OCI-LY3 (cell line): ENCODE measurements at regions not wholly inside any gene's neighbourhood (a gene's known extent, or its start where the extent isn't known, plus 50 kb on each side); places are given as distances from the start of the nearest gene placed in this dataset.

Experiments used
- EZH2phosphoT487 ChIP-seq: fragments of 200-600 bp; shearing (Covaris generic); IDR thresholded peaks from 2 replicates; pipeline ENCODE4 v1.6.1; 2018; ENCODE audit warnings: antibody characterized with exemption, mixed run types, low read depth
- TF ChIP-seq, protein P1 (sequence below): fragments of 200-600, 300-600 bp; sonication (generic); IDR thresholded peaks from 2 replicates; pipeline ENCODE4 v1.5.1; 2014; ENCODE audit warnings: antibody characterized with exemption, low read length, low read depth

DNA sequence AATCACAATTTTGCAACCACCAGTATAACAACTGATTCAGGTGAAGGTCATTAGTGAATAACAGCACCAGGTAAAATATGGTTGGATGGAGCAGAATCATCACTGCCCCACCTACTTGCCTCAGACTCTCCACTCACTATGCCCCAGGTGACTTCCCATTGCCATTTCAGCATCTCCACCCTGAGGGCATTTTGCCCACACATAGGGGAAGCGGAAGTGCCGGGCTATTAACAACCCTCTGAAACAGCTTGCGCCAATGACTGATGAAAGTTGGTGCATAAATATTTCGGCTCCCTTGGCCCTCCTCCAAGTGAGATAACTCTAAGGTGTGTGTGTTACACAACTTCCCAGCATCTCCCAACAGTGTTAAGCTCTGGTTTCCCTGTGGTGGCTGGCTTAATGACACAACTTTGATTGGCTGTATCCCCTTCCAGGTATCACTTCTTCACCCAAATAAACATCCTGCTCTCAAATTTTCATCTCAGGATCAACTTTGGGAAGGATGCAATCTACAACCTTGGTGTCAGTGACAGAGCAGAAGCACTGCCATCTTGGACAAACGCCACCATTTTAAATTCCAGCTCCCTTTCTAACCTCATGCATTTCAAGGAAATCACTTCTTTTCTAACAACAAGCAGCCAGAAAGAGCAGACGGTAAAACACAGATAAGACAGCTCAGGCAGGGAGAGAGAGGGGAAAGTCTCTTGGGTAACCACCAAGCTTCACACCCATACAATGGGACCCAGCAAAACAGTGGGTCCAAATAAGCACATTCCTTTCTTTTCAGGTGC, 73.6 kb upstream of the PPP2R5C start:
- TF ChIP-seq, protein P1, sequence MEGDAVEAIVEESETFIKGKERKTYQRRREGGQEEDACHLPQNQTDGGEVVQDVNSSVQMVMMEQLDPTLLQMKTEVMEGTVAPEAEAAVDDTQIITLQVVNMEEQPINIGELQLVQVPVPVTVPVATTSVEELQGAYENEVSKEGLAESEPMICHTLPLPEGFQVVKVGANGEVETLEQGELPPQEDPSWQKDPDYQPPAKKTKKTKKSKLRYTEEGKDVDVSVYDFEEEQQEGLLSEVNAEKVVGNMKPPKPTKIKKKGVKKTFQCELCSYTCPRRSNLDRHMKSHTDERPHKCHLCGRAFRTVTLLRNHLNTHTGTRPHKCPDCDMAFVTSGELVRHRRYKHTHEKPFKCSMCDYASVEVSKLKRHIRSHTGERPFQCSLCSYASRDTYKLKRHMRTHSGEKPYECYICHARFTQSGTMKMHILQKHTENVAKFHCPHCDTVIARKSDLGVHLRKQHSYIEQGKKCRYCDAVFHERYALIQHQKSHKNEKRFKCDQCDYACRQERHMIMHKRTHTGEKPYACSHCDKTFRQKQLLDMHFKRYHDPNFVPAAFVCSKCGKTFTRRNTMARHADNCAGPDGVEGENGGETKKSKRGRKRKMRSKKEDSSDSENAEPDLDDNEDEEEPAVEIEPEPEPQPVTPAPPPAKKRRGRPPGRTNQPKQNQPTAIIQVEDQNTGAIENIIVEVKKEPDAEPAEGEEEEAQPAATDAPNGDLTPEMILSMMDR: no peak
- no peak for TF ChIP-seq EZH2phosphoT487
